IPS DF 6.9 (cell line): ENCODE measurements at regions not wholly inside any gene's neighbourhood (a gene's known extent, or its start where the extent isn't known, plus 50 kb on each side); places are given as distances from the start of the nearest gene placed in this dataset.

Source experiments
- DNase-seq: peaks from one replicate; pipeline ENCODE4 v3.0.0-alpha.2; 2013; ENCODE audit warnings: low read depth, low spot score
- H3K27ac ChIP-seq: one replicate; pipeline ENCODE4 v1.5.1; 2013; ENCODE audit warnings: low read length, control low read depth
- H3K27me3 ChIP-seq: 2 replicates; pipeline ENCODE4 v1.6.1; 2013; ENCODE audit warnings: mild to moderate bottlenecking, low read length; ENCODE audit not compliant: control insufficient read depth, insufficient read depth
- H3K36me3 ChIP-seq: 2 replicates; pipeline ENCODE4 v1.6.1; 2013; ENCODE audit warnings: low read length; ENCODE audit not compliant: control insufficient read depth, insufficient read depth
- H3K4me1 ChIP-seq: 2 replicates; pipeline ENCODE4 v1.6.1; 2013; ENCODE audit warnings: low read length; ENCODE audit not compliant: control insufficient read depth, insufficient read depth
- H3K4me3 ChIP-seq: 2 replicates; pipeline ENCODE4 v1.5.1; 2013; ENCODE audit warnings: mild to moderate bottlenecking, low read length
- H3K9me3 ChIP-seq: 2 replicates; pipeline ENCODE4 v1.6.1; 2013; ENCODE audit warnings: low read length, inconsistent platforms; ENCODE audit not compliant: control insufficient read depth, insufficient read depth
- WGBS: extraction: QIAGEN DNeasy Blood & Tissue Kit; methylation state at CpG from one replicate; pipeline ENCODE4 v1.1.7; 2013; ENCODE audit warnings: mixed read lengths, missing lambda C conversion rate; ENCODE audit not compliant: insufficient read length, insufficient coverage; 5-methylcytosine and 5-hydroxymethylcytosine counted together

DNA sequence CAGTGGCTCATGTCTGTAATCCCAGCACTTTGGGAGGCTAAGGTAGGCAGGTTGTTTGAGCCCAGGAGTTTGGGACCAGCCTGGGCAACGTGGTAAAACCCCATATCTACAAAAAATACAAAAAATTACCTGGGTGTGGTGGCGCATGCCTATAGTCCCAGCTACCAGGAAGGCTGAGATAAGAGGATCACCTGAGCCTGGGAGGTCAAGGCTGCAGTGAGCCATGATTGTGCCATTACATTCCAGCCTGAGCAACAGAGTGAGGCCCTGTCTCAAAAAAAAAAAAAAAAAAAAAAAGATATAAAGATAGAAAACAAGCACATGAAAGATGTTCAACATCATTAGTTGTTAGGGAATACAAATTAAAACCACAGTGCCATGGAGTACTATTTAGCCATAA lies 65.3 kb upstream of the UGP2 start:
- H3K36me3 ChIP-seq: no peaks in the 10 kb centered on the region

DNA sequence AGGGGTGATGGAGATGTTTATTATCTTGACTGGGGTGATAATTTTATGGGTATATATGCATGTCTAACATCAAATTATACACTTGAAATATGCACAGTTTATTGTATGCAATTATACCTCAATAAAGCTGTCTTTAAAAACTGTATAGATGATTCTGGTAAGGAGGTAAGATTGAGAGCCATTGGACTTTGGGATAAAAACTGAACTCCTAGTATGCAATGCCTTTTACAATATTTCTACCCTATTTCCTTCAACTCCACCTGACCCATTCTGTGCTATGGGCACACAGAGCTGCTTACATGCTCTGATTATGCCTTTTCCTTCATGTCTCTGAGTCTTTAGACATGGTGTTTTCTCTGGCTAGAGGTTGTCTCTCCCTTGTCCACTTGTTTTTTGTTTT lies 63.9 kb upstream of the UGP2 start:
- Histone ChIP-seq H3K27ac (no peak overlapping the region), H3K9me3 (no peaks in the 10 kb centered on the region), H3K27me3 (no peaks in the 10 kb centered on the region), H3K4me1 (peaks cover 1% of the 10 kb centered on the region; the same call in 1 of the 2 replicates), H3K36me3 (no peaks in the 10 kb centered on the region), H3K4me3 (no peak overlapping the region)
- DNase-seq: no peak

More for the DNA sequence above, 65.3 kb upstream of the UGP2 start:
- Histone ChIP-seq H3K27me3 (no peaks in the 10 kb centered on the region), H3K27ac (no peak overlapping the region), H3K4me1 (peaks cover 1% of the 10 kb centered on the region; the same call in 1 of the 2 replicates), H3K4me3 (no peak overlapping the region), H3K9me3 (no peaks in the 10 kb centered on the region)
- no peak for DNase-seq
- WGBS: no CpG with 5 or more reads among the region's 2 CpGs

DNA sequence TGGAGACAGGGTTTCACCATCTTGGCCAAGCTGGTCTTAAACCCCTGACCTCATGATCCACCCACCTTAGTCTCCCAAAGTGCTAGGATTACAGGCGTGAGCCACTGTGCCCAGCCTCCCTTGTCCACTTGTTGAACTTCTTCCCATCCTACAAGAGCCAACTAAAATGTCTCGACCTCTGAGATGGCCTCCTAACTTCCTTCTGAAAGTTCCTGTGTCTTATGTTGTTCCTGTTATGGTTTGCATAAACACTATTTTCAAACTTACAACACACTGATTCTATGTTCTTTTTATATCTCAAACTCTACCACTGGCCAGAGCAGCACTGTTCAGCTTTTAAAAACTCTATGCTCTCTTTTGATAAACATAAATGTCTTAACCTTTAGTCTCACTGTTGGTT lies 63.3 kb upstream of the UGP2 start:
- Histone ChIP-seq H3K36me3 (no peaks in the 10 kb centered on the region), H3K27me3 (no peaks in the 10 kb centered on the region), H3K9me3 (no peaks in the 10 kb centered on the region), H3K4me3 (no peak overlapping the region), H3K4me1 (peaks cover 2% of the 10 kb centered on the region; the same call in 1 of the 2 replicates), H3K27ac (no peak overlapping the region)
- no CpG with 5 or more reads among the region's 2 CpGs for WGBS
- no peak for DNase-seq

DNA sequence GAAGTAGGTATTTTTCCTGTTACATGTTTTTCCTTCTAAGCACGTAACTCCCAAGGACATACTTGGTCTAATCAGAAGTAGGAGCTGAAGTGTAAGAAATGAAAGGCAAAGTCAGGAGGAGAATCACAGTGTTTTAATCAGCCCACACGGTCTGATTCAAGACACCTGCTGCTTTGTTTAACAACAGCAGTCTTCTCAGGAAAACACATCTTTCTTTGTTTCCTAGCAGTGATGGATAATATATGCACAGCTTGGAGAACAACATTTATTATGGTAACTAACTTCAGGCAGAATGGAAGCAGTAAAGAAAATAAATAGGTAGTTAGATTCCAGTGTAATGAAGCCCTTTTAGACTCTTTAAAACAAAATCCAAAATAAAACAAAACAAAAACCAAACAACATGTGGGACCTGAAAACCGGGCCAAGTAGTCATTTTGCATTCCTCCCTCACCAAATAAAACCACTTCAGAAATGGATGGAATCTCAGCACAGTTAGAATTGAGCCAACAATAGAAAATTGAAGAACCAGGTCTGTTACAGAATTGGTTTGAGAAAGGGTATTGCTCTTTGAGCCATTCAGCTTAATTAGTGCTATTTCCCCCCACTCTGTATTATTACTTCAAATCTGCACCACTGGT lies 61.1 kb upstream of the UGP2 start:
- Histone ChIP-seq H3K4me1 (peaks cover 2% of the 10 kb centered on the region; the same call in 1 of the 2 replicates), H3K9me3 (no peaks in the 10 kb centered on the region), H3K4me3 (no peak overlapping the region), H3K27me3 (no peaks in the 10 kb centered on the region), H3K36me3 (no peaks in the 10 kb centered on the region), H3K27ac (no peak overlapping the region)
- WGBS: no CpG with 5 or more reads among the region's 3 CpGs
- DNase-seq: no peak

DNA sequence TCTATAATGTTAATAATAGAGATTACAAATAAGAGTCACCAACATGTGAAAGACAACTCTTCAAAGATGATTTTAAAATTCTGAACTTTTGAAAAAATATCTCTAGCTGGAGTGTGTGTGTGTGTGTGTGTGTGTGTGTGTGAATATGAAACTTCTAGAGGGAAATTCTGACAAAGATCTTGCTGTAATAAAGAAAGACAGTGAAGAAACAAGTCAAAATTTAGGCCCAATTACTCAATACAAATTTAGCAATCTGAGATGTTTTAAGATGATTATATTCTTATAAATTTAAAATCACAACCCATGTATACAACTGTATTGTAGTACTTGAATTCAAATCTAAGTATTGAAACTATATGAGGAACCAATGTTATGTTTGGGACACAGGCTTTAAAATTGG lies 57.2 kb upstream of the UGP2 start:
- DNase-seq: no peak
- H3K4me3 ChIP-seq: no peak overlapping the region
- no peaks in the 10 kb centered on the region for H3K36me3 ChIP-seq
- H3K4me1 ChIP-seq: peaks cover 2% of the 10 kb centered on the region; the same call in 1 of the 2 replicates
- H3K9me3 ChIP-seq: no peaks in the 10 kb centered on the region
- H3K27me3 ChIP-seq: no peaks in the 10 kb centered on the region
- H3K27ac ChIP-seq: no peak overlapping the region

DNA sequence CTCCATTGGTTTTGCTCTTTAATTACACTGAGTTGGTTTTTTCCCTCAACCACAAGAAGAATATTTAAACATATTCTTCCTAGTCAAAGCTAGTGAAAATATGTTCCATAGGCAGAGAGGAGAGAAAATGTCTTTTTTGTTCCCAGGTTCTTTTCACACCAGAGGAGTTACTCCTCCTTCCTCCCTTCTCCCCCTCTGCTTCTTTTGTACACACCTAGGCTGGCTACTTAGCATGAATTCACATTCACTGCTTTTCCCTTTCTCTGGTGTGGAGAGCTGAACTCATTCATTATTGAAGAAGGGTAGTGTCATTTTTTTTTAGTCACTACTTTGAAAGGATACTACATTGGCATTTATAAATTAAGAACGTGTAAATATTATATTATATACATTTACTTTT lies 56.6 kb upstream of the UGP2 start:
- Histone ChIP-seq H3K4me1 (peaks cover 1% of the 10 kb centered on the region; the same call in 1 of the 2 replicates), H3K27ac (no peak overlapping the region), H3K9me3 (no peaks in the 10 kb centered on the region), H3K36me3 (no peaks in the 10 kb centered on the region), H3K27me3 (no peaks in the 10 kb centered on the region), H3K4me3 (no peak overlapping the region)
- no CpG with 5 or more reads among the region's 1 CpG for WGBS
- DNase-seq: no peak

DNA sequence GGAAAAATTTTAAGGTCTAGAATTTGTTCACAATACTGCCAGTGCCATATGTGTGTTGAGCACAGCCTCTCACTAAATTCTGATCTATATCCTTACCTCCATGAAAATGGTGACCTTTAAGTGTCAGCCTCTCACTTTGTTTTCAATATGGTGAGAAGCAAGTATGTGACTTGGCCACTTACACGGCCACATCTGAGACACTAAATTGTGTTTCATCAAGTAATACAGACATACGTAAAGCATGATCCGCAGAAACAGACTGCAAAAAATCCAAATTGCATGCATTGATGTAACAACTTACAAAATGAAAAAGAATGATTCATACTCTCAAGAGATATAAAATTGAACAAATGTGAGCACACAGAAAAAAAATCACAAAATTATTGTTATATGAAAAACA lies 55.2 kb upstream of the UGP2 start:
- Histone ChIP-seq H3K36me3 (no peaks in the 10 kb centered on the region), H3K4me3 (no peak overlapping the region), H3K27ac (no peak overlapping the region), H3K4me1 (0 out of 2 replicates have a peak, but pooled peaks cover 1% of the 10 kb centered on the region), H3K27me3 (no peaks in the 10 kb centered on the region), H3K9me3 (no peaks in the 10 kb centered on the region)
- WGBS: no CpG with 5 or more reads among the region's 3 CpGs
- DNase-seq: no peak

DNA sequence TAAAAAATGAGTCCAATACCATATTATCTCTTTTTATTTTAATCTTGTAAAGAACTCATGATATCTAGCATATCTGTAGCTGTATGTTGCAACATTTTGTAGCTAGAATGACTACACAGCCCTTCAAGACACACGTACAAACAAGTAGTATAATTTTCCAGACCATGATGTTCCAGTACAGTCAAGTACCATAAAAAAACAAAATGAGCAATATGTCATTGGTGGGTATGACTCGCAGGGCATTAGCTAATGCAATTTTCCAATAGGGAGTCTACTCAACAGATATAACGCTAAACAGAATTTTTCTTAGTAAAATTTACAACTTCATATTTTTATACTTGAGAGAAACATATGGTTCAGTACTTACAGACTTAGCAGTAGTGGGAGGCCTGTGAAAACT lies 53.6 kb upstream of the UGP2 start:
- no peak for DNase-seq
- Histone ChIP-seq H3K36me3 (no peaks in the 10 kb centered on the region), H3K27me3 (no peaks in the 10 kb centered on the region), H3K4me3 (no peak overlapping the region), H3K4me1 (no peaks in the 10 kb centered on the region), H3K27ac (no peak overlapping the region), H3K9me3 (no peaks in the 10 kb centered on the region)
- no CpG with 5 or more reads among the region's 3 CpGs for WGBS

DNA sequence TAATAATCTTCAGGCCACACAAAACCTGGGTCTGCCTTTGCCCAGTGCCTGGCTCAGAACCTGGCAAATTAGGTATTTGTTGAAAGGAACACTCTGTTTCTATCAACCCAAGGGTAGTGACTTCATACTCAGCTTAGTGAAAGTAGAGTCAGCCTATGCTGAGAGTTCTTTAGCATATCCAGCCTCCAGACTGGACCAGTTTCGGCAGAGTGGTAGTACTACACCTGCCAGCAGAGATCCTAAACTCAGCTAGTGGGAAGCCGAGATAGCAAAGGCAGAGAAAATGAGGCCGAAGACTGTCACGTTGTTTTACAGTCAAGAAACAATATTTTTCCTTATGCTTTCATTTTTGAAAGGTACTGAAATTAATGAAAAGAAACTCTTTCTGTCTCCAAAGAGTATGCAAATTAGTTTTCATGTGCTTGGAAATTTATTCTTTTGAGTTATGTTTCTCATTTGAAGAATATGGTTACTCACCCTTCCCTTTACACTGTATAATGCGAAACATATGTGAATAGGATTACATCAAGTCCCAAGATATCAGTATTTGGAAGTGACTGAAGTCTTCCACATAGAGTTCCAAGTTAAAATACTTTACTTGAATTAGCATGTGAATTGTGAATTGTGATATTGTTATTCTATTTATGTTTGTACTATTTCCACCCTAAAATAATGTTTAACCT lies 52.2 kb upstream of the UGP2 start:
- no CpG with 5 or more reads among the region's 5 CpGs for WGBS
- Histone ChIP-seq H3K9me3 (no peaks in the 10 kb centered on the region), H3K4me1 (no peaks in the 10 kb centered on the region), H3K4me3 (no peak overlapping the region), H3K27ac (no peak overlapping the region), H3K27me3 (no peaks in the 10 kb centered on the region), H3K36me3 (no peaks in the 10 kb centered on the region)
- no peak for DNase-seq

DNA sequence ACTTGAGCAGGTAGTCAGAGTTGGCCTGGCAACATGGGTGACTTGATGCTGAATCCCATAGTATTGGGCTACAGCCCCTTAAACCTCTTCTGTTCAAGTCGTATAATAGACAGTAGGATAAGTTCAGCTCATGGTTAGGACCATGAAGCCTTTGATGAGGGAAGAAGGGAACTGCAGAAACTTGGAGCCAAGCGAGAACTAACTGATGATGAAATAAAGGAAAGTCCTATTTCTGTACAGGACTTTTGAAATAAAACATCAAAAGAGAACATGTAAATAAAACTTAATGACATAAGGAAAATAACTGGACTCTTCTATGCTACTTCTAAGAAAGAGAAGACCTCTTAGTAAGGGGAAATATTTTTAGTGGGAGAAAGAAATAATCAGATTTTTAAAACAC lies 51.2 kb upstream of the UGP2 start:
- H3K36me3 ChIP-seq: no peaks in the 10 kb centered on the region
- H3K9me3 ChIP-seq: no peaks in the 10 kb centered on the region
- H3K27ac ChIP-seq: no peak overlapping the region
- no peak for DNase-seq
- WGBS: no CpG with 5 or more reads among the region's 2 CpGs
- H3K27me3 ChIP-seq: no peaks in the 10 kb centered on the region
- H3K4me1 ChIP-seq: no peaks in the 10 kb centered on the region
- H3K4me3 ChIP-seq: no peak overlapping the region

DNA sequence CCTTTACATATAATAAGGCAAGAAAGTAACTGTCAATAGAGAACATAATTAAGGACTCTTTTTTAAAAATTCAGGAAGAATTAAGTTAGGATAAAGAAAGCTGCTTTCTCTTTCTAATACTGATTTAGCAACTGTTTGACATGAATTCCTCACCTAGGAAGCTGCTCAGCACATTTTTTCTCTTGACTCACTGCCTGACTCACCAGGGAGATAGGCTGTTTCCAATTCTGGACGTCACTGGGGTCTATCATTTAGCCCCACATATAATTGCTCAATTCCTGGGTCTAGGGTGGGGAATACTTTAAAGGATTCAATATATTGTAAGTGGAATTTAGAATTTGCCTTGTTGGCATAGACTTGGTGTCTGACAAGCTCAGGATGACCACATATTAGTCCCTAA lies 50.8 kb upstream of the UGP2 start:
- Histone ChIP-seq H3K27ac (no peak overlapping the region), H3K4me1 (no peaks in the 10 kb centered on the region), H3K36me3 (no peaks in the 10 kb centered on the region), H3K4me3 (no peak overlapping the region), H3K9me3 (no peaks in the 10 kb centered on the region), H3K27me3 (no peaks in the 10 kb centered on the region)
- WGBS: no CpG with 5 or more reads among the region's 1 CpG
- DNase-seq: no peak
